Hindlimb muscle (tissue), 1 donor: ENCODE measurements at regions not wholly inside any gene's neighbourhood (a gene's known extent, or its start where the extent isn't known, plus 50 kb on each side); places are given as distances from the start of the nearest gene placed in this dataset.

Experiments used
- DNase-seq: peaks from one replicate; pipeline ENCODE4 v3.0.0-alpha.2; 2013

DNA sequence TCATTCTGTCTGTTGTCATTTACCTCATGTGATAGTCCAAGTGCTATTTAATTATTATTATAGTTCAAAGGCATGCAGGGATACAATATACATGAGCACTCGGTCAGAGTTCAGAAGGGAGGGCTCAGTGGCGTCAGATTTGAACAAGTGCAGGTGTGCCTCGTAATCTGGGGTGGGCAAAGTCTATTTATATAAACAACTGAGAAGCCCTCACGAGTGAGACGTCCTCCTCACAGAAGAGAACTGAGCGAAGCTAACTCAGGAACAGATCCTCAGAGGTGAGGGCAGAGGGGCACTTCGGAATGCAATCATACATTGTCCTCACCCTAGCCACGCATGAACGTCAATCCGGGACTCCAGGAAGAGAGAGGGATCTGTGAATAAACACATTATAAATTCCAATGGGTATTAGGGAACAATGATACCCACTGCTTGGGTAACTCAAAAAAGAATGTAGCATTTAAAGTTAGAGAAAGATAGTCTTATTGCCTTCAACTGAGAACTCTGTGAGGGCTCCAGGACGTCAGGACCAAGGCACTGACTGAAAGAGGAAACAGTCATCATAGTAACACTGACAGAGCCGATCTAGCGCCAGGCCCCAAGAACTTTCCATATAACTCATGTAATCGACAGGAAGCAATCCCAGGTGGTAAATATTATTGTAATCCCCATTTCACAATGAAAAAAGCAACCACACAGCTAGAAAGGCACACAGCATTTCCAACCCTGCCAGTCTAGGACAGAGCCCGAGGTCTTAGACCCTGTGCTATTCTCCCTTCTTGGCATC lies 127.1 kb upstream of the B3GALT2 start:
- no peak for DNase-seq

DNA sequence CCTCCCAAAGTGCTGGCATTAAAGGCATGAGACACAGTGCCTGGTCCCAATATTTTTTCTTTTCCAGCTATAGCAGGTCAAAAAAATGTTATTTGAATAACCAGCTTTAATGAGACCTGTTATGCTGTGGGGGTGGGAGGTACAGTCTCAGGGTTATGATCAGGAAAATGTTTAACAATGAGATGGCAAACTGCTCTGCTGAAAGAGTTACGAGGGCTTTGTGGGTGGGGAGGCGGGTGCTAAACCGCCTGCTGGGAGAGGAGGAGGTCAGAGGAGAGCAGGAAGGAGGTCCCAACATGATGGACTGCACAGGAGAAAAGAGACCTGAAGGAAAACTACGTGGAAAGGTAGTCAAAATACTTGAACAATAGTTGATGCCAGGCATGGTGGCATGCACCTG lies 126.0 kb upstream of the B3GALT2 start:
- no peak for DNase-seq

DNA sequence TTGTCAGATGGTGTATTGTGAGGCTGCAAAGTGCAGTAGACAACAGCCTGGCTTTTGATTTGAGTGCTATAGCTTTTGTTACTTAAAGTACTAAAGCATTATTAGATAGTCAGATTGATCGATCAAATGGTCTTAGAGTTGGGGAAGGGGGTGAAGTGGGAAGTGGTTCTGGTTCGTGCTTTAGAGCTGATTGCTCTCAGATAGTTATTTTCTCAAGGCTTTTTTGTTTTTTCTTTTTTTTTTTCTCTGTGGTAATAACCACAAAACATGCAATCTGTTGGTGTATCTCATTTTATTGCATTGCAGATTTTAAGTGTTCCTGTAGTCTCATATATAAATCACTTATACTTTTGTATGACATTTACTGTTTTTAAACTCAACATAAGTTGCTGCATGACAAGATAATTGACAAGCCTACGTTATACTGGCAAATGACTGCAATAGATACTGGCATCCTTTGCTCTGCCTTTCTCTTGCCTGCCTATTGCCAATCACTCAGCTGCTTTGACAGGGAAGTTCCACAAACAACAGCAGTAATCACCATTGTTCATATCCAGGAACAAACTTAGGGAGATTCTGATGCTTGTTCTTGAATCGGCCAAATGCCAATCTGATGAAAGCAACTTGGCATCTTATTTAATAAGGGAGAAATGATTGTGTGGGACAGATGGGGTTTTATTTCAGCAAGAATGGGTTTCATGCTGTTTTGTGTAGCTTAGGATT lies 125.0 kb upstream of the B3GALT2 start:
- DNase-seq: no peak

DNA sequence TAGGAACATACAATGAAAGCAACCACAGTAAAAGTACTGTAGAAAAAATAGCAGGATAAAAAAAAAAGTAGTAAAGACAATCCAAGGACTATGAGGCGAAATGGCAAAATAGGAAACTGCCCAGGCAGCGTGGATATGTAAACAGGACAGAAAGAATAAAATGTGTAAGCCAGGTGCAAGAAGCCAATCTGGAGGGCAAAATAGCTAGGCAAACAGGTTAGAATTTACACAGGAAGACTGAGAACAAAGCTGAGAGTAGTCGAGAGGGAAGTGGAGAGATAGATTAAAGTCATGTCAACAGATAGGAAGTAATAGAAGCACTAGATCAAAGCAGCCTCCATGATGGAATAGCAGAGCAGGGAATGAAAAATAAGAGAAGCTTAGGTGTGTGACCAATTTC lies 124.2 kb upstream of the B3GALT2 start:
- no peak for DNase-seq

DNA sequence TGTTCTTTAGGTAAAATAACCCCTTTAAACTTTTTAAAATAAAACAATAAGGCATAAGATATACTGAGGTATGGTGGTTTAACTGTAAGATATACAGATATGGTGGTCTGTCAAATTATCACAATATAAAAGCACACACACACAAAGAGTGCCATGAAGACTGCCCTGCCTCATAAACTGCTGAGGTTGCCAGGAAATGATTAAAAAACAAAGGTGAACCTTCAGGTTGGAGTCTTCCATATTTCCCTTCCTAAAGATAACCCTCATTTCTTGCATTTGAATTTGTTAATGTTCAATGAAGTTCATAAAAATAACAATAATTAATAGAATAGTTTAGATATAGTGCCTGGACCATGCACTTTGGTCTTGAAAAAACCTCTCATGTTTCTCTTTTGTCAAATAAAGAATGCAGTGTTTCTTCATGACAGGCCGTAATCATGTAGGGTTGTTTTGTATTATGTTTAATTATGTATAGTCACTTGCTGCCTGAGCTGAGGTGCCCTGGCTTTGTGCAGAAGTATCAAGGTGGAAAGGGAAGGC lies 123.6 kb upstream of the B3GALT2 start:
- no peak for DNase-seq

DNA sequence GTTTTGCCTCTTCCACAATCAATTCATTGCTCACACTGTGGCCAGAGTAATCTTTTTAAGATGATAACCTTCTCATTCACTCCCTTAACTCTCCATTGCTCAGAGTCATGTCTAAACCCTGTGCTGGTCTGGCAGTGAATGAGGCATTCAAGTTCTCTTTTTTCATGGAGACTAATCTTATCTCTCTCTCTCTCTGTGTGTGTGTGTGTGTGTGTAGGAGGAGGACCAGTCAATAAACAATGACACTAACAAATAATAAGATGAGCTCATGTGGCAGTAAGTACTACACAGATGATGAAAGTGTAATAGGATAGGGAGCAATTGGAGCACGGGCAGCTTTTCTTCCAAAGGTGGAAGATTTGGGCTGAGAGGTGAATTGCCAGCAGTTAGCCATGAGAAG lies 122.0 kb upstream of the B3GALT2 start:
- DNase-seq: no peak

DNA sequence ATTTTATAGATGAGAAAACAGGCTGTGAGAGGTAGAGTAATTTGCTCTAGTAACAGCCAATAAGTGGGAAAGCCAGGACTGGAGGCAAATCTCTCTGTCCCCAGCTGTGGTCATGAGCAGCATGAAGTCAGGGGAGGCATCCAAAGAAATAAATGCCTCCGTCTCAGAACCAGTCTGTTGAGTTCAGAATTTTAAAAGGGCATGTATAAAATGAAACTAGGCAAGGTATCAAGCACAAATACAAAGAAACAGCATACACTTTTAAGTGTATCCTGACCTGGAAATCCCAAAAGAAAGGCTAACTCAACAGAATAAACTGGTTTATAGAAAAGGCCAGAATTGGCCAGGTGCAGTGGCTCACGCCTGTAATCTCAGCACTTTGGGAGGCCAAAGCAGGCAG lies 120.0 kb upstream of the B3GALT2 start:
- DNase-seq: no peak
